ENCODE measurements at regions not wholly inside any gene's neighbourhood (a gene's known extent, or its start where the extent isn't known, plus 50 kb on each side); places are given as distances from the start of the nearest gene placed in this dataset.

- TF ChIP-seq POLR2A (IDR thresholded peaks at IDR 0.05) (no peak), CTCF (IDR thresholded peaks at IDR 0.05) (no peak), POLR2AphosphoS5 (IDR thresholded peaks at IDR 0.05) (no peak)
Observed at GRCh38 chr9:79847074-79847473, 275.3 kb downstream of the TLE4 start.
